ENCODE measurements at regions not wholly inside any gene's neighbourhood (a gene's known extent, or its start where the extent isn't known, plus 50 kb on each side); places are given as distances from the start of the nearest gene placed in this dataset.

- no peak overlapping the region for H3K9ac ChIP-seq (ENCODE audit: low read length)
- no peak overlapping the region for H3K4me3 ChIP-seq (ENCODE audit: insufficient read depth, low read depth, low read length)
- H3K27ac ChIP-seq (ENCODE audit: low read depth, low read length) = no peak overlapping the region
- H2AFZ ChIP-seq (ENCODE audit: low read depth, low read length) = no peak overlapping the region
- no peaks in the 10 kb centered on the region for H3K79me2 ChIP-seq (ENCODE audit: insufficient read depth, low read length)
- no peaks in the 10 kb centered on the region for H3K27me3 ChIP-seq (ENCODE audit: insufficient read depth, low read length)
- Mint-ChIP-seq H3K4me3 (ENCODE audit: unreplicated experiment) (no peak overlapping the region), H3K27ac (ENCODE audit: unreplicated experiment) (no peak overlapping the region), H3K36me3 (ENCODE audit: low read depth, unreplicated experiment) (no peaks in the 10 kb centered on the region), H3K9me3 (ENCODE audit: unreplicated experiment) (peaks cover 2% of the 10 kb centered on the region), H3K4me1 (ENCODE audit: low read depth, unreplicated experiment) (peaks cover 8% of the 10 kb centered on the region), H3K27me3 (ENCODE audit: low read depth, unreplicated experiment) (no peaks in the 10 kb centered on the region)
- FAIRE-seq = no peak
- no peaks in the 10 kb centered on the region for H3K36me3 ChIP-seq (ENCODE audit: insufficient read depth, low read length)
- H3K4me1 ChIP-seq (ENCODE audit: insufficient read depth, low read length) = no peaks in the 10 kb centered on the region
- no peak overlapping the region for H3K4me2 ChIP-seq (ENCODE audit: low read length)
- TF ChIP-seq EZH2 (IDR thresholded peaks at IDR 0.05; ENCODE audit: insufficient read depth, low read length) = no peak
- TF ChIP-seq CTCF (IDR thresholded peaks at IDR 0.05; ENCODE audit: insufficient read depth, low read depth, low read length) = no peak
- no peaks in the 10 kb centered on the region for H3K9me3 ChIP-seq (ENCODE audit: insufficient read depth, low read depth, low read length)
- no peak for DNase-seq (ENCODE audit: low read depth)
- H4K20me1 ChIP-seq (ENCODE audit: insufficient read depth, low read length) = no peaks in the 10 kb centered on the region
Observed at GRCh38 chr12:91601054-91601453, 418.4 kb upstream of the DCN start.

GRCh38 chr12:91594715-91595114 is 412.1 kb upstream of the DCN start:
- Histone ChIP-seq H3K36me3 (ENCODE audit: insufficient read depth, low read length) (no peaks in the 10 kb centered on the region), H3K4me1 (ENCODE audit: insufficient read depth, low read length) (no peaks in the 10 kb centered on the region), H3K79me2 (ENCODE audit: insufficient read depth, low read length) (no peaks in the 10 kb centered on the region), H2AFZ (ENCODE audit: low read depth, low read length) (no peak overlapping the region), H3K4me2 (ENCODE audit: low read length) (no peak overlapping the region), H4K20me1 (ENCODE audit: insufficient read depth, low read length) (no peaks in the 10 kb centered on the region), H3K4me3 (ENCODE audit: insufficient read depth, low read depth, low read length) (no peak overlapping the region), H3K27me3 (ENCODE audit: insufficient read depth, low read length) (no peaks in the 10 kb centered on the region), H3K9me3 (ENCODE audit: insufficient read depth, low read depth, low read length) (no peaks in the 10 kb centered on the region), H3K27ac (ENCODE audit: low read depth, low read length) (no peak overlapping the region), H3K9ac (ENCODE audit: low read length) (no peak overlapping the region)
- Mint-ChIP-seq H3K27me3 (ENCODE audit: low read depth, unreplicated experiment) (no peaks in the 10 kb centered on the region), H3K4me1 (ENCODE audit: low read depth, unreplicated experiment) (no peaks in the 10 kb centered on the region), H3K4me3 (ENCODE audit: unreplicated experiment) (no peak overlapping the region), H3K9me3 (ENCODE audit: unreplicated experiment) (peaks cover 2% of the 10 kb centered on the region), H3K27ac (ENCODE audit: unreplicated experiment) (no peak overlapping the region), H3K36me3 (ENCODE audit: low read depth, unreplicated experiment) (no peaks in the 10 kb centered on the region)
- TF ChIP-seq CTCF (IDR thresholded peaks at IDR 0.05; ENCODE audit: insufficient read depth, low read depth, low read length) (no peak), EZH2 (IDR thresholded peaks at IDR 0.05; ENCODE audit: insufficient read depth, low read length) (no peak)
- DNase-seq (ENCODE audit: low read depth) = no peak
- FAIRE-seq = no peak

- Histone ChIP-seq H2AFZ (ENCODE audit: low read depth, low read length) (no peak overlapping the region), H4K20me1 (ENCODE audit: insufficient read depth, low read length) (no peaks in the 10 kb centered on the region), H3K9ac (ENCODE audit: low read length) (no peak overlapping the region), H3K27ac (ENCODE audit: low read depth, low read length) (no peak overlapping the region), H3K36me3 (ENCODE audit: insufficient read depth, low read length) (no peaks in the 10 kb centered on the region), H3K4me3 (ENCODE audit: insufficient read depth, low read depth, low read length) (no peak overlapping the region), H3K4me1 (ENCODE audit: insufficient read depth, low read length) (no peaks in the 10 kb centered on the region), H3K4me2 (ENCODE audit: low read length) (no peak overlapping the region), H3K27me3 (ENCODE audit: insufficient read depth, low read length) (no peaks in the 10 kb centered on the region), H3K79me2 (ENCODE audit: insufficient read depth, low read length) (no peaks in the 10 kb centered on the region), H3K9me3 (ENCODE audit: insufficient read depth, low read depth, low read length) (no peaks in the 10 kb centered on the region)
- Mint-ChIP-seq H3K27ac (ENCODE audit: unreplicated experiment) (no peak overlapping the region), H3K4me3 (ENCODE audit: unreplicated experiment) (no peak overlapping the region), H3K4me1 (ENCODE audit: low read depth, unreplicated experiment) (no peaks in the 10 kb centered on the region), H3K36me3 (ENCODE audit: low read depth, unreplicated experiment) (no peaks in the 10 kb centered on the region), H3K27me3 (ENCODE audit: low read depth, unreplicated experiment) (no peaks in the 10 kb centered on the region), H3K9me3 (ENCODE audit: unreplicated experiment) (no peaks in the 10 kb centered on the region)
- DNase-seq (ENCODE audit: low read depth) (no peak), FAIRE-seq (no peak)
- TF ChIP-seq CTCF (IDR thresholded peaks at IDR 0.05; ENCODE audit: insufficient read depth, low read depth, low read length) = no peak
- TF ChIP-seq EZH2 (IDR thresholded peaks at IDR 0.05; ENCODE audit: insufficient read depth, low read length) = no peak
Observed at GRCh38 chr12:91591639-91591987, 409.0 kb upstream of the DCN start.
